GM13977 (cell line): ENCODE measurements at regions not wholly inside any gene's neighbourhood (a gene's known extent, or its start where the extent isn't known, plus 50 kb on each side); places are given as distances from the start of the nearest gene placed in this dataset.
"Not testable (repeated sequence)": the region's sequence is repeated elsewhere in the genome, so short reads cannot be mapped to it uniquely, and the experiment has no call there.

Experiments
- DNase-seq: peaks from one replicate; pipeline ENCODE4 v3.0.0; 2012; ENCODE audit warnings: low spot score
- in situ Hi-C: fragments of 300-500 bp; cut with MboI; formaldehyde crosslinking; loops from one replicate; pipeline ENCODE4 v1.12.0; 2022; ENCODE audit warnings: low sequenced_read_pairs, low pct_unique_long_range_greater_than_20kb, mixed read lengths, inconsistent platforms; ENCODE audit not compliant: unreplicated experiment
- TF ChIP-seq, protein P1 (sequence below): IDR thresholded peaks from 2 replicates; pipeline ENCODE4 v1.5.1; 2012; ENCODE audit warnings: mild to moderate bottlenecking, control low read depth; ENCODE audit not compliant: insufficient read depth; ENCODE audit errors: extremely low read depth, missing control alignments

DNA sequence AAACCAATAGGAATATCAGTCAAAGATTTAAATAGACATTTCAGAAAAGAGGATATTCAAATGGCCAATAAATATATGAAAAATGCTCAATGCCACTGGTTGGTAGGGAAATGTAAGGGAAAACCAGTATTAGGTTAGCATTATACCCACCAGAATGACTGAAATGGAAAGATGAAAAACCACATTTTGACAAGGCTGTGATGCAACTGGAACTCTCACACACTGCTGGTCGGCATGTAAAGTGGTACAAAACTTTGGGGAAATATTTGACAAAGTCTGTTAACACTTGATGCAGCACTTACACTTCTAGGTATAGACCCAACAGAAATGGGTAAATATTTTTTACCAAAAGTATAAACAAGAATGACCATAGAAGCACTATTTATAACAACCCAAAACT, 163.2 kb upstream of the C14orf180 start:
- TF ChIP-seq, protein P1, sequence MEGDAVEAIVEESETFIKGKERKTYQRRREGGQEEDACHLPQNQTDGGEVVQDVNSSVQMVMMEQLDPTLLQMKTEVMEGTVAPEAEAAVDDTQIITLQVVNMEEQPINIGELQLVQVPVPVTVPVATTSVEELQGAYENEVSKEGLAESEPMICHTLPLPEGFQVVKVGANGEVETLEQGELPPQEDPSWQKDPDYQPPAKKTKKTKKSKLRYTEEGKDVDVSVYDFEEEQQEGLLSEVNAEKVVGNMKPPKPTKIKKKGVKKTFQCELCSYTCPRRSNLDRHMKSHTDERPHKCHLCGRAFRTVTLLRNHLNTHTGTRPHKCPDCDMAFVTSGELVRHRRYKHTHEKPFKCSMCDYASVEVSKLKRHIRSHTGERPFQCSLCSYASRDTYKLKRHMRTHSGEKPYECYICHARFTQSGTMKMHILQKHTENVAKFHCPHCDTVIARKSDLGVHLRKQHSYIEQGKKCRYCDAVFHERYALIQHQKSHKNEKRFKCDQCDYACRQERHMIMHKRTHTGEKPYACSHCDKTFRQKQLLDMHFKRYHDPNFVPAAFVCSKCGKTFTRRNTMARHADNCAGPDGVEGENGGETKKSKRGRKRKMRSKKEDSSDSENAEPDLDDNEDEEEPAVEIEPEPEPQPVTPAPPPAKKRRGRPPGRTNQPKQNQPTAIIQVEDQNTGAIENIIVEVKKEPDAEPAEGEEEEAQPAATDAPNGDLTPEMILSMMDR, result no peak
- no peak for DNase-seq
- in situ Hi-C loops, result no loop called here

DNA sequence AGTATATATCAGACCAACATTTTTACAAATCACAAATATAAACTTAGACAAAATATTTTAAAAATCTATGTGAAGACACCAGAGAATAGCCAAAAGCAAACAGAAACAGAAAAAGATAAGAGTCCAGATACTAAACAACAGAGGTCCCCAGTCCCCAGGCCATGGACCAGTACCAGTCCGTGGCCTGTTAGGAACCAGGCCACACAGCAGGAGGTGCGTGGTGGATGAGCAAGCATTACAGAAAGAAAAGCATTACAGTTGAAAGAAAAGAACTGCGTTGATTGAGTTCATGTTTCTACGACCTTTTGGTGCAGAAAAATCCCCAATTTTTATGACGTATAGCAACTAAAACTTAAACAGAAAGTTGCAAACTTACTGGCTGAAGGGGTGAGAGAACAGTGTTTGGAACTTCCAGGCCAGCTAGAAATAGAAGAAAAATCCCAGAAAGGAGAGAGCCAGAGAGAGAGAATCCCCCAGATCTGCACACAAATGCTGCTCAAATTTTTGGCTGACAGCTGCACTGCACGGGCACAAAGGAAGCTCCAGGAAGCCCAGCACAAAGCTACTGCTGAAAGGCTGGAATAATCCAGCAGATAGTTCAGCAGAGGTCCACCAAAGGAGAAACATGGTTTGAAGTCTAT, 159.6 kb upstream of the C14orf180 start:
- in situ Hi-C loops, result no loop called here
- TF ChIP-seq, protein P1, result no peak
- DNase-seq, result no peak

DNA sequence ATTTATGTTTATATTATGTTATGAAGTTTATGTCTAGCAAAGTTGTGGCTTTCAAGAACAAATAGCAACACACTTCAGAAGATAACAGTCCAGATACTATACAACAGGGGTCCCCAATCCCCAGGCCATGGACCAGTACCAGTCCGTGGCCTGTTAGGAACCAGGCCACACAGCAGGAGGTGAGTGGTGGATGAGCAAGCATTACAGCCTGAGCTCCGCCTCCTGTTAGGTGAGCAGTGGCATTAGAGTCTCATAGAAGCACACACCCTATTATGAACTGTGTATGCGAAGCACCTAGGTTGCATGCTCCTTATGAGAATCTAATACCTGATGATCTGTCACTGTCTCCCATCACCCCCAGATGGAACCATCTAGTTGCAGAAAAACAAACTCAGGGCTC, 159.0 kb upstream of the C14orf180 start:
- DNase-seq, in situ Hi-C loops: not testable (repeated sequence)

DNA sequence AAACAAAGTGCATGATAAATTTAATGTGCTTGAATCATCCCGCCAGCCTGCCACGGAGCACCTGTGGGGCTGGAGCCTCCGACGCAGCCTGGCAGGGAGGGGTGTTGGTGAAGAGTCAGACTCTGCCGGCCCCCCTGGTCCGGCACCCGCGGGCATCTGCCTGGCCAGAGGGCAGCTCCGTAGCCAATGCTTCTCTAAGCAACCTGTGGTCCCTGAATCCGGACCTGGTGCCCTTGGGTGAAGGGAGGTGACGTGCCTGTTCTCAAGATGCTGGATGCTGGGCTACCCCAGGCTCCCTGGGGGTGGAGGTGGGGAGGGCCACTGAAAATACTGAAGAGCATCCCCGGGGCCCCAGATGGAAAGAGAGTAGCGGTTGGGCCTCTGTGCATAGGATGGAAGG, 158.6 kb upstream of the C14orf180 start:
- in situ Hi-C loops, result no loop called here
- TF ChIP-seq, protein P1, result no peak

DNA sequence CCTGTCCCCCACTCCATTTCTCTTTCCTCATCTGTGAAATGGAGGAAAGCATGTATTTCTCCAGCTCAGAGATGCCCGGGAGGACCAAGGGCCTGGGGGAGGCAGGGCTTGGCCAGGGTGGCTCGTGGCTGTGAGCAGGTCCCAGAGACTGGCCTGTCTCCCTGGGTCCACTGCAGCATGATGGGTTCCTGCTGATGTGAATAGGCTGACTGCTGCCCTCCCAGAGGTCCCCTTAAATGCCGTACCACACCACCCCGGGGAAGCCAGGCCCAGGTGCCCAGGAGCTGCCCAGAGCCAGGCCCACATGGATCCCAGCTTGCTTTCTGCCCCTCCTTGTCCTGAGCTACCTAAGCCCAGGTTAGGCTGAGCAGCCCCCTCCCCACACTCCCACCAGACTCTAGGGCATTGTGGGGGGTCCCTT, 158.2 kb upstream of the C14orf180 start:
- no peak for DNase-seq
- TF ChIP-seq, protein P1, result no peak
- in situ Hi-C loops, result no loop called here

More for the DNA sequence above, 158.6 kb upstream of the C14orf180 start:
- DNase-seq, result no peak

GRCh38 chr14:104421892-104422828, 157.4 kb upstream of the C14orf180 start:
- no peak for DNase-seq
- in situ Hi-C loops, result no loop called here
- TF ChIP-seq, protein P1, result no peak
